GM12872 (cell line): ENCODE measurements at regions not wholly inside any gene's neighbourhood (a gene's known extent, or its start where the extent isn't known, plus 50 kb on each side); places are given as distances from the start of the nearest gene placed in this dataset.

Source experiments
- TF ChIP-seq, protein P1 (sequence below): IDR thresholded peaks from 3 replicates; pipeline ENCODE4 v1.5.1; 2011; ENCODE audit warnings: low read depth, mild to moderate bottlenecking, low read length, moderate library complexity; ENCODE audit not compliant: insufficient read depth

DNA sequence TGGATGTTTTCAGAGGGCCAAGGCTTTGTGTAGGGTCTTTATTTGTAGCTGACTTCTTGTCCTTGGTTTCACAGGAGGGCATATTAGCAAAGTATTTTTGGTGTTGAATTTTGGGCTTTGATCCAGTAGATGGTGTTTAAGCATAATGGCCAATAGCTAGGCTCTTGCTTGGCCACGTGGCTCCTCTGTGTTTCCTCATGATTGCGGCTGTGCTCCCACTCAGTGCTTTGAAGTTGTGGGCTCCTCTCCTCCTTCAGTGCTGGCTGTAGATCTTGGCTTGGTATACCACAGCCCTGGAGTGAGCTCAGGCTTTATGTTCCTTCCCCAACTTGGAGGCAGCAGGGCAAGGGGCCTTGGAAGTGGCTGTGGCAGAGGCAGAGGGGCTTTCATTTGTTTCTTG is 107.2 kb upstream of the CENPE start:
- TF ChIP-seq, protein P1, sequence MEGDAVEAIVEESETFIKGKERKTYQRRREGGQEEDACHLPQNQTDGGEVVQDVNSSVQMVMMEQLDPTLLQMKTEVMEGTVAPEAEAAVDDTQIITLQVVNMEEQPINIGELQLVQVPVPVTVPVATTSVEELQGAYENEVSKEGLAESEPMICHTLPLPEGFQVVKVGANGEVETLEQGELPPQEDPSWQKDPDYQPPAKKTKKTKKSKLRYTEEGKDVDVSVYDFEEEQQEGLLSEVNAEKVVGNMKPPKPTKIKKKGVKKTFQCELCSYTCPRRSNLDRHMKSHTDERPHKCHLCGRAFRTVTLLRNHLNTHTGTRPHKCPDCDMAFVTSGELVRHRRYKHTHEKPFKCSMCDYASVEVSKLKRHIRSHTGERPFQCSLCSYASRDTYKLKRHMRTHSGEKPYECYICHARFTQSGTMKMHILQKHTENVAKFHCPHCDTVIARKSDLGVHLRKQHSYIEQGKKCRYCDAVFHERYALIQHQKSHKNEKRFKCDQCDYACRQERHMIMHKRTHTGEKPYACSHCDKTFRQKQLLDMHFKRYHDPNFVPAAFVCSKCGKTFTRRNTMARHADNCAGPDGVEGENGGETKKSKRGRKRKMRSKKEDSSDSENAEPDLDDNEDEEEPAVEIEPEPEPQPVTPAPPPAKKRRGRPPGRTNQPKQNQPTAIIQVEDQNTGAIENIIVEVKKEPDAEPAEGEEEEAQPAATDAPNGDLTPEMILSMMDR: no peak

DNA sequence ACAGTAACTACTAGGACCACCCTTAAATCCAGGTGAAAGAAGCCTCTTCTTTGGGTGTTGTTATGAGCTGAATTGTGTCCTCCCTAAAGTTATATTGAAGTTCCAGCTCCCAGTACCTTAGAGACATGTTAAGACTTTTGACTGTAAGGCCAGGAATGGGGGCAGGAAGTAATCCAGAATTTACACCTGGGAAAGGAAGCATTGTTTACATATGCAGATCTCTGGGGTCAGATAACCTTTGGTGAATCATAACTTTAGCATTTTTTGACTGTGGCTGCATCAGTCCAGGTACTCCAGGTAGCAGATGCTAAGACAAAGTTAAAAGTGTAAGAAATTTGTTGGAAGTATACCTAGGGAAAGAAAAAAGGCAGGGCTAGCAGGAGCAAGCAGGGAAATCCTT is 104.9 kb upstream of the CENPE start:
- TF ChIP-seq, protein P1: no peak

DNA sequence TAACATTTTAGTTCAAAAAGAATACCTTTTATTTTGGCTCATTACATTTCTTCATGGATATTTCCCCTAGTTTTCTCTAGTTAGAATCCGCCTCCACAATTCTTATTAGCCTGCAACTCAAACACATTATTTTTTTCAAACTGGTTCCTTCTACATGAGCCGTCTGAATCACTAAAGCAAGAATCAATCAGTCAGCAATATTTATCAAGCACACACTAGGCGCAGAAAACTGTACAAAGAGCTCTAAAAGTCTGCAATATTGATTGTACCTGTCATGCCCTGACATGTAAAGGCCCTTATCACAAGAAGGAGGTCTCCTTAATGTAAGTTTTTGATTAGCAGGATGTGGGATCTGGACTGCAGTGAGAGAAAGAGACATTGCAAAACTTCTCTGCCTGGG is 94.8 kb upstream of the CENPE start:
- TF ChIP-seq, protein P1: no peak

DNA sequence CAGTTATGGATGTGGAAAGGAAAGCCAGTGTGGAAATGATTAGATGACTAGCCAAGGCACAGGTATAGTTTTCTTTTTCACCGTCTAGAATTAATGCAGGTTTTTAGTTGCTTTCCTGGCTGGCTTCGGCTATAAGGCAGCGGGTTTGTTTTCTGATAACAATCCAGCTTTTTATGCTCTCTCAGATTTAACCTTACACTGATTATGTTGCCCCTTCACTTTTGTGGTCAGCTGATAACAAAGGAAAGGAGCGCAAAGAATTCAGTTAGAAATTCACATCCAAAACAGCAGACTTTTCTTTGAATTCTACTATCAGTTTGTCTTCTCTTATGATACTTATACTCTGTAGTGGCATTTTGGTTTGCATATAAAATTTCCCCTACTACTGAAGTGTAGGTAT is 94.2 kb upstream of the CENPE start:
- TF ChIP-seq, protein P1: no peak

DNA sequence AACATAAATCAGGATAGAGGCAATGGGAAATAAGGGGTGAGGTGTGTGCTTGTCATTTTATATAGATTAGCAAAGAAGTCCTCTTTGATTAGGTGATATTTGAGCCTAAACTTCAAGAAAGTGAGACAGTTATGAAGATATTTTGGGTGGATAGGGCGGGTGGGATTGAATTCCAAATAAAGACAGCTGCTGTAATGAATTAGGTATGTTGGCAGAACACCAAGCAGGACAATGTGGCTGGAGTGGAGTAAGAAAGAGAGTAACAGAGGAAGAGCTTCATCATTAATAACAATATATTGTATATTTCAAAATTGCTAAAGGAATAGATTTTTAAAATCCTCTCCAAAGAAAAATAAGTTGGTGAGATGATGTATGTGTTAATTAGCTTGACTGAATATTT is 91.0 kb upstream of the CENPE start:
- TF ChIP-seq, protein P1: no peak

DNA sequence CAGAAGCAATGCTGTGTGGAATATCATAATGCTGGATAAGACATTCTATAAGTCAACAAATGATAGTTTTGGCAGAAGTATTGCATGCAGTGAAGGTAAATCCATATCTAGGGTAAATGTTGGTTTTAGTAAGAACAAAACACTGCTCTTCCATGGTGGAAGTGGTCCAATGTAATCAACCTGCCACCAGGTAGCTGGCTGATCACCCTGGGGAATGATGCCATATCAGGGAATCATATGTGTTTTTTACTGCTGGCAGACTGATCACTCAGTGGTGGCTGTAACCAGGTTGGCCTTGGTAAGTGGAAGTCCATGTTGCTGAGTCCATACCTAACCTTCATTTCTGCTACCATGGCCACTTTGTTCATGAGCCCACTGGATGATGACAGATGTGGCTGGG is 74.0 kb upstream of the CENPE start:
- TF ChIP-seq, protein P1: no peak

DNA sequence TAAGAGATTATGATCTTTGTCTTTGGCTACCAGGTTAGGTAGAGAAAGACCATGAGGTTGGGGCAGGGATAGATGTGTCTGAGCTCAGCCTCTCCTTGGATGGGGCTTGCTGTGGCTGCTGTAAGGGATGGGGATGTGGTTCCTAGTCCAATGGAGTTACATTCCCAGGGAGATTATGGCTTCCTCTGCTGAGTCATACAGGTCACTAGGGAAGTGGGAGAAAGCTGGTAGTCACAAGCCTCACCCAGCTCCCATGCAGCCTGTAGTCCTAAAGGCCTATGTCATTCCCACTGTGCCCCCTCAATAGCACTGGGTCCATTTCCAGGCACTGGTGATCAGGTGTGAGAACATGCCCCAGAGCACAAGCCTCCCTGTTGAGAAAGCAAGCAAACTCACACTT is 70.6 kb upstream of the CENPE start:
- TF ChIP-seq, protein P1: no peak

DNA sequence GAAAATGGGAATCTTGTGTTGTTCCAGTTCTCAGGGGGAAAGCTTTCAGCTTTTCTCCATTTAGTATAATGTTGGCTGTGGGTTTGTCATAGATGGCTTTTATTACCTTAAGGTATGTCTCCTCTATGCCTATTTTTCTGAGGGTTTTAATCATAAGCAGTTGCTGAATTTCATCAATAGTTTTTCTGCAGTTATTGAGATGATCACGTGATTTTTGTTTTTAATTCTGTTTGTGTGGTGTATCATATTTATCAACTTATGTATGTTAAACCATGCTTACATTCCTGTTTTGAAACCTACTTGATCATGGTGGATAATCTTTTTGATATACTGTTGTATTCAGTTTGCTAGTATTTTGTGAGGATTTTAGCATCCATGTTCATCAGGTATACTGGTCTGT is 66.8 kb upstream of the CENPE start:
- TF ChIP-seq, protein P1: no peak
